ENCODE measurements at regions not wholly inside any gene's neighbourhood (a gene's known extent, or its start where the extent isn't known, plus 50 kb on each side); places are given as distances from the start of the nearest gene placed in this dataset.

- 54% methylated on average over 5 of the region's 5 CpGs for WGBS (ENCODE audit: insufficient coverage, low coverage, missing lambda C conversion rate)
- Histone ChIP-seq H3K9me3 (replicated peaks; ENCODE audit: control insufficient read depth, insufficient read depth, low read depth, low read length) (no peaks in the 10 kb centered on the region), H3K4me1 (replicated peaks in 1 of 2; ENCODE audit: control insufficient read depth in 2 of 2, insufficient read depth in 2 of 2, low read length in 2 of 2) (peaks cover 5 to 14% of the 10 kb centered on the region in 2 experiments; a peak in 4 of 5 replicates), H3K9ac (ENCODE audit: insufficient read depth in 1 of 2, low read depth in 2 of 2, low read length in 2 of 2) (no peak overlapping the region), H3K79me2 (ENCODE audit: control insufficient read depth, insufficient read depth, low read length) (no peaks in the 10 kb centered on the region), H2AFZ (ENCODE audit: low read depth, low read length) (no peak overlapping the region), H3K4me2 (ENCODE audit: insufficient read depth, low read length) (no peak overlapping the region), H3K27ac (ENCODE audit: extremely low read depth, low read depth, low read length) (no peak overlapping the region), H3K36me3 (ENCODE audit: control insufficient read depth, insufficient read depth, low read length) (no peaks in the 10 kb centered on the region), H3K27me3 (ENCODE audit: control insufficient read depth in 2 of 2, insufficient read depth in 2 of 2, low read length in 2 of 2) (no peaks in the 10 kb centered on the region), H3K9me1 (ENCODE audit: control insufficient read depth, insufficient read depth, low read length) (no peaks in the 10 kb centered on the region), H3K4me3 (no peak overlapping the region), H4K20me1 (replicated peaks; ENCODE audit: control insufficient read depth, insufficient read depth, low read length) (no peaks in the 10 kb centered on the region)
- no peak for FAIRE-seq
- ChIA-PET POLR2A (no interaction called here), CTCF (ENCODE audit: low intra/inter-chr PET ratio) (no interaction called here)
- in situ Hi-C loops (cut with MboI) (no loop called here), intact Hi-C loops (cut with micrococcal nuclease) (no loop called here)
- no peak for ATAC-seq
- DNase-seq (ENCODE audit: extremely low read depth in 1 of 4, low spot score in 3 of 4), result no peak
- TF ChIP-seq RBM34 (IDR thresholded peaks at IDR 0.05; ENCODE audit: borderline replicate concordance, insufficient read depth, low read length) (no peak), FOXK2 (conservative IDR thresholded peaks at IDR 0.05 in 1 of 2, IDR thresholded peaks at IDR 0.05 in 1 of 2; ENCODE audit: low read depth in 2 of 2) (no peak), BMI1 (IDR thresholded peaks at IDR 0.05; ENCODE audit: low read length) (no peak), TEAD4 (IDR thresholded peaks at IDR 0.05; ENCODE audit: low read length) (no peak), TEAD4 (CRISPR knock-in tag; IDR thresholded peaks at IDR 0.05; ENCODE audit: borderline replicate concordance) (no peak), HNRNPK (IDR thresholded peaks at IDR 0.05; ENCODE audit: low read depth, low read length, poor library complexity, severe bottlenecking) (no peak), ZFP30 (CRISPR knock-in tag; IDR thresholded peaks at IDR 0.05; ENCODE audit: borderline replicate concordance) (no peak), FOS (IDR thresholded peaks at IDR 0.05; ENCODE audit: extremely low read depth, insufficient read length) (no peak), ETV1 (tag; conservative IDR thresholded peaks at IDR 0.05; ENCODE audit: low read depth) (no peak), ZNF316 (IDR thresholded peaks at IDR 0.05) (no peak), ZNF436 (CRISPR knock-in tag; IDR thresholded peaks at IDR 0.05) (no peak), TFE3 (CRISPR knock-in tag; IDR thresholded peaks at IDR 0.05) (no peak), SAFB (IDR thresholded peaks at IDR 0.05; ENCODE audit: borderline replicate concordance, low read depth, low read length) (no peak), NFIC (IDR thresholded peaks at IDR 0.05) (no peak), ZNF512 (tag; IDR thresholded peaks at IDR 0.05) (no peak), RHOXF2B (CRISPR knock-in tag; conservative IDR thresholded peaks at IDR 0.05) (no peak), MAFK (IDR thresholded peaks at IDR 0.05; ENCODE audit: low read length) (no peak), HINFP (tag; conservative IDR thresholded peaks at IDR 0.05; ENCODE audit: low read depth) (no peak)
- no TSS peak for BruUV-seq (replicated peaks)
Measured at GRCh38 chr15:81061490-81062253, 60.9 kb downstream of the TLNRD1 start.
